ENCODE measurements at regions not wholly inside any gene's neighbourhood (a gene's known extent, or its start where the extent isn't known, plus 50 kb on each side); places are given as distances from the start of the nearest gene placed in this dataset.

DNA sequence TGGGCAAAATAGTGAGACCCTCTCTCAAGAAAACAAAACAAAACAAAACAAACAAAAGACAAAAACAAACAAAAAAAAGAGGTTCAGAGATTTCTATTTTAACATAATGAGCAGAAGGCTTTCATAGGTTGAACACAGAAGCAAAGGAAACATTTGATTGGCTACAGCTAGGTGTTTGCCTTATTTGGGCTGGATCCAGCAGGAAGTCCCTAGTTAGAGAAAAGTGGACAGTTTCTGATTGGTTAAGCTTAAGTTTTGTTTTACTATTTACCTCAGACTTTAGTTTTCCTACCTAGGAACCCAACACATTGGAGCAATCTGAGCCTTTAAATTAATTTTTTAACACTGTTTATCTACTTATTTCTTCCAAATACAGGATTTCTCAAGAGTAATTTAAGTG lies 566.5 kb upstream of the PCDH15 start:
- TF ChIP-seq FOXM1 (IDR thresholded peaks at IDR 0.05; ENCODE audit: borderline replicate concordance) (no peak), NFRKB (IDR thresholded peaks at IDR 0.05) (no peak), LEF1 (IDR thresholded peaks at IDR 0.05; ENCODE audit: borderline replicate concordance) (no peak), BHLHE40 (IDR thresholded peaks at IDR 0.05; ENCODE audit: borderline replicate concordance) (no peak), FOXK2 (IDR thresholded peaks at IDR 0.05) (no peak), SP1 (IDR thresholded peaks at IDR 0.05) (no peak), SUZ12 (IDR thresholded peaks at IDR 0.05) (no peak), CTBP1 (IDR thresholded peaks at IDR 0.05; ENCODE audit: borderline replicate concordance) (no peak), ARNT (IDR thresholded peaks at IDR 0.05) (no peak), HDGF (IDR thresholded peaks at IDR 0.05; ENCODE audit: borderline replicate concordance) (no peak)
